ENCODE measurements at regions not wholly inside any gene's neighbourhood (a gene's known extent, or its start where the extent isn't known, plus 50 kb on each side); places are given as distances from the start of the nearest gene placed in this dataset.
A peak's percentile ranks its signal among the peaks of the same experiment; 100 is the strongest.
"Not testable (repeated sequence)": the region's sequence is repeated elsewhere in the genome, so short reads cannot be mapped to it uniquely, and the experiment has no call there.

DNA sequence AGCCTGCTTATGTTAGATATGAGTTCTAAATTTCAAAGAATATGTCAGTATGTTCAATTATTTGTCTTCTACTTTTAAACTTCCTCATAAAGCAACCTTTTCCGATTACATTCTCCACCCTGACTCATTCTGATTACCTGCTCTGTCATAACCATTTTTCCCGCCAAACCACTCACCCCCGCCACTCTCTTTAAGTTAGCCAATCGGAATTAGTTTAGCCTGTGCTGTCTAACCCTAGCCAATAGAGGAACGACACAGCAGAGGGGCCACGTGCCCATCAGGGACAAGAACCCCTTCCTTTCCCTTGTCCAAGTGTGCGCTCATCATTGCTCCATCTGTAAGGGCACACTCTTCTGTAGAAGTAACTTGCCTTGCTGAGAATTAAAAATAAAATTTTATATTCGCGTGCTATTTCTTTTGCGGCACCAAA is 91.4 kb downstream of the CCDC71L start:
- no peak for DNase-seq (ENCODE audit: low read depth, low spot score)
- no peak overlapping the region for H3K4me3 ChIP-seq (ENCODE audit: low read depth, low read length)
- TF ChIP-seq, protein P1, sequence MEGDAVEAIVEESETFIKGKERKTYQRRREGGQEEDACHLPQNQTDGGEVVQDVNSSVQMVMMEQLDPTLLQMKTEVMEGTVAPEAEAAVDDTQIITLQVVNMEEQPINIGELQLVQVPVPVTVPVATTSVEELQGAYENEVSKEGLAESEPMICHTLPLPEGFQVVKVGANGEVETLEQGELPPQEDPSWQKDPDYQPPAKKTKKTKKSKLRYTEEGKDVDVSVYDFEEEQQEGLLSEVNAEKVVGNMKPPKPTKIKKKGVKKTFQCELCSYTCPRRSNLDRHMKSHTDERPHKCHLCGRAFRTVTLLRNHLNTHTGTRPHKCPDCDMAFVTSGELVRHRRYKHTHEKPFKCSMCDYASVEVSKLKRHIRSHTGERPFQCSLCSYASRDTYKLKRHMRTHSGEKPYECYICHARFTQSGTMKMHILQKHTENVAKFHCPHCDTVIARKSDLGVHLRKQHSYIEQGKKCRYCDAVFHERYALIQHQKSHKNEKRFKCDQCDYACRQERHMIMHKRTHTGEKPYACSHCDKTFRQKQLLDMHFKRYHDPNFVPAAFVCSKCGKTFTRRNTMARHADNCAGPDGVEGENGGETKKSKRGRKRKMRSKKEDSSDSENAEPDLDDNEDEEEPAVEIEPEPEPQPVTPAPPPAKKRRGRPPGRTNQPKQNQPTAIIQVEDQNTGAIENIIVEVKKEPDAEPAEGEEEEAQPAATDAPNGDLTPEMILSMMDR (IDR thresholded peaks at IDR 0.05; ENCODE audit: low read depth, low read length), result no peak
- in situ Hi-C loops (cut with HindIII; ENCODE audit: low sequenced_read_pairs), result no loop called here

- in situ Hi-C loops (cut with HindIII; ENCODE audit: low sequenced_read_pairs), result no loop called here
- H3K4me3 ChIP-seq (ENCODE audit: low read depth, low read length), result no peak overlapping the region
- DNase-seq (ENCODE audit: low read depth, low spot score), result peak; percentile 64
- TF ChIP-seq, protein P1 (IDR thresholded peaks at IDR 0.05; ENCODE audit: low read depth, low read length), result no peak
Observed at GRCh38 chr7:106568680-106569499, 92.1 kb downstream of the CCDC71L start.

GRCh38 chr7:106568002-106568679 is 92.8 kb downstream of the CCDC71L start:
- no peak overlapping the region for H3K4me3 ChIP-seq (ENCODE audit: low read depth, low read length)
- TF ChIP-seq, protein P1 (IDR thresholded peaks at IDR 0.05; ENCODE audit: low read depth, low read length), result no peak
- in situ Hi-C loops (cut with HindIII; ENCODE audit: low sequenced_read_pairs), result no loop called here
- no peak for DNase-seq (ENCODE audit: low read depth, low spot score)

DNA sequence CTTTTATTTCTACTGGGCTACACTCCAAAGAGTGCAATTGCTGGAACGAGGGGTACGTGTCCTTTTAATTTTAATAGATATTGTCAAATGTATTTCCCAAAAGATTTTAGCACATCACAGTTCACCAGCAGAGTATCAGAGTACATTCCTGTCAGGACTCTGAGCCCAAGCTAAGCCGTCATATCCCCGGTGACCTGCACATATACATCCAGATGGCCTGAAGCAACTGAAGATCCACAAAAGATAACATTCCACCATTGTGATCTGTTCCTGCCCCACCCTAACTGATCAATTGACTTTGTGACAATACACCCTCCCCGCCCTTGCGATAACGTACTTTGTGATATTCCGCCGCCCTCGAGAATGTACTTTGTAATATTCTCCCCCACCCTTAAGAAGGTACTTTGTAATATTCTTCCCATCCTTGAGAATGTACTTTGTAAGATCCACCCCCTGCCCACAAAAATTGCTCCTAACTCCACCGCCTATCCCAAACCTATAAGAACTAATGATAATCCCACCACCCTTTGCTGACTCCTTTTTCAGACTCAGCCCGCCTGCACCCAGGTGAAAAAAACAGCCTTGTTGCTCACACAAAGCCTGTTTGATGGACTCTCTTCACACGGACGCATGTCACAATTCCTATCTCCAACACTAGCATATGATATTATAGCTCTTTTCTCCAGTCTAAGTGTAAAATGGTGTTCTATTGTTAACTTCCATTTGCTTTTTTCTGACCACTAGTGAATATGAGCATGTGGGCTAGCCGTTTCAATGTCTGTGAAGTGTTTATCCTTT is 93.6 kb downstream of the CCDC71L start:
- in situ Hi-C loops (cut with HindIII; ENCODE audit: low sequenced_read_pairs); H3K4me3 ChIP-seq (ENCODE audit: low read depth, low read length); DNase-seq (ENCODE audit: low read depth, low spot score): not testable (repeated sequence)

- no peak for DNase-seq (ENCODE audit: low read depth, low spot score)
- TF ChIP-seq, protein P1 (IDR thresholded peaks at IDR 0.05; ENCODE audit: low read depth, low read length), result no peak
- in situ Hi-C loops (cut with HindIII; ENCODE audit: low sequenced_read_pairs), result no loop called here
- no peak overlapping the region for H3K4me3 ChIP-seq (ENCODE audit: low read depth, low read length)
Observed at GRCh38 chr7:106566672-106567071, 94.3 kb downstream of the CCDC71L start.

DNA sequence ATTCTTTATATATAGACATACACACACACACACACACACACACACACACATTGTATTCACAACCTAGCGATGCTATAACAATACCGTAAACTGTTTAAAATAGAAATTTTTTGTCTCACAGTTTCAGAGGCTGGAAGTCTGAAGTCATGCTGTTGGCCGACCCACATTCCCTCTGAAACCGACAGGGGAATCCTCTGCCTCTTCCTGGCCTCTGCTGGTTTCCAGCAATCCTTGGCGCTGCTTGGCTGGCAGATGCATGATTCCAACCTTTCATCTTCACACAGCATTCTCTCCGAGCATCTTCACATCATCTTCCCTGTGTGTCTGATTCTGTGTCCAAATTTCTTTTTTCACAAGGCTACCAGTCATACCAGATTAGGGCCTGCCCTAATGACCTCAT is 94.8 kb downstream of the CCDC71L start:
- TF ChIP-seq, protein P1 (IDR thresholded peaks at IDR 0.05; ENCODE audit: low read depth, low read length), result no peak
- no peak for DNase-seq (ENCODE audit: low read depth, low spot score)
- in situ Hi-C loops (cut with HindIII; ENCODE audit: low sequenced_read_pairs), result no loop called here
- no peak overlapping the region for H3K4me3 ChIP-seq (ENCODE audit: low read depth, low read length)
